ENCODE measurements at regions not wholly inside any gene's neighbourhood (a gene's known extent, or its start where the extent isn't known, plus 50 kb on each side); places are given as distances from the start of the nearest gene placed in this dataset.

GRCh38 chr2:199160677-199161465, 296.9 kb downstream of the SATB2 start:
- TF ChIP-seq POLR2A (IDR thresholded peaks at IDR 0.05; ENCODE audit: low read depth, low read length) = no peak
- no peak for TF ChIP-seq TAF1 (IDR thresholded peaks at IDR 0.05; ENCODE audit: low read depth, low read length)
- TF ChIP-seq POLR2AphosphoS5 (IDR thresholded peaks at IDR 0.05; ENCODE audit: low read depth, low read length) = no peak
- TF ChIP-seq SPI1 (IDR thresholded peaks at IDR 0.05; ENCODE audit: low read depth, low read length) = no peak

Data from GM12891 (cell line).